GM10248 (cell line): ENCODE measurements at regions not wholly inside any gene's neighbourhood (a gene's known extent, or its start where the extent isn't known, plus 50 kb on each side); places are given as distances from the start of the nearest gene placed in this dataset.

Source experiments
- CTCF ChIA-PET: fragments of 300-600 bp; sonication (Branson Sonifier 250); formaldehyde crosslinking; extraction: SDS; loops from one replicate; lab custom pipeline; 2021; ENCODE audit warnings: antibody characterized with exemption; lab: Yijun Ruan, JAX
- POLR2A ChIA-PET: fragments of 350-650 bp; sonication (Branson Sonifier 250); formaldehyde crosslinking; extraction: SDS; loops from one replicate; lab custom pipeline; 2020; ENCODE audit warnings: antibody characterized with exemption; lab: Yijun Ruan, JAX
- DNase-seq: peaks from one replicate; pipeline ENCODE4 v3.0.0; 2012; ENCODE audit errors: extremely low spot score
- TF ChIP-seq, protein P1 (sequence below): IDR thresholded peaks from 2 replicates; pipeline ENCODE4 v1.5.1; 2012; ENCODE audit warnings: mild to moderate bottlenecking, low read depth; ENCODE audit errors: extremely low read depth, missing control alignments, control extremely low read depth

DNA sequence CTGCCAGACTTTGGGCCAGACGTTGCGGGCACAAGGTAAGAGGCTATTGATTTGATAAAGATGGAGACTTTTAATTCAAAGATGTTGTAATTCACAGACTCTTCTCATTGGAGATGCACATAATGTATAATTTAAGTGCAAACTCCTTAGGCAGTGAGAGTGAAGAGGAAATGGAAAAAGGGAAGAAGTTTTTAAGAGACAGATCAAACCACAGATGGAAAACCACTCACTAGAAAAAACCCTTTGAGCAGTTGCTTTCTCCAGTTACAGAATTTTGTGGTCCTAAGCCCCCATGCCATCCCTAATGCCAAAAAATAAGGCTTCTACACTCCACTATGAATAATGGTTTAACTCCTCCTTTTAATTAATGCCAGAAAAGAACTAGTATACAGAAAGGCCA, 977.1 kb upstream of the PRKX start:
- TF ChIP-seq, protein P1, sequence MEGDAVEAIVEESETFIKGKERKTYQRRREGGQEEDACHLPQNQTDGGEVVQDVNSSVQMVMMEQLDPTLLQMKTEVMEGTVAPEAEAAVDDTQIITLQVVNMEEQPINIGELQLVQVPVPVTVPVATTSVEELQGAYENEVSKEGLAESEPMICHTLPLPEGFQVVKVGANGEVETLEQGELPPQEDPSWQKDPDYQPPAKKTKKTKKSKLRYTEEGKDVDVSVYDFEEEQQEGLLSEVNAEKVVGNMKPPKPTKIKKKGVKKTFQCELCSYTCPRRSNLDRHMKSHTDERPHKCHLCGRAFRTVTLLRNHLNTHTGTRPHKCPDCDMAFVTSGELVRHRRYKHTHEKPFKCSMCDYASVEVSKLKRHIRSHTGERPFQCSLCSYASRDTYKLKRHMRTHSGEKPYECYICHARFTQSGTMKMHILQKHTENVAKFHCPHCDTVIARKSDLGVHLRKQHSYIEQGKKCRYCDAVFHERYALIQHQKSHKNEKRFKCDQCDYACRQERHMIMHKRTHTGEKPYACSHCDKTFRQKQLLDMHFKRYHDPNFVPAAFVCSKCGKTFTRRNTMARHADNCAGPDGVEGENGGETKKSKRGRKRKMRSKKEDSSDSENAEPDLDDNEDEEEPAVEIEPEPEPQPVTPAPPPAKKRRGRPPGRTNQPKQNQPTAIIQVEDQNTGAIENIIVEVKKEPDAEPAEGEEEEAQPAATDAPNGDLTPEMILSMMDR = no peak
- CTCF ChIA-PET = no interaction called here
- POLR2A ChIA-PET = no interaction called here

DNA sequence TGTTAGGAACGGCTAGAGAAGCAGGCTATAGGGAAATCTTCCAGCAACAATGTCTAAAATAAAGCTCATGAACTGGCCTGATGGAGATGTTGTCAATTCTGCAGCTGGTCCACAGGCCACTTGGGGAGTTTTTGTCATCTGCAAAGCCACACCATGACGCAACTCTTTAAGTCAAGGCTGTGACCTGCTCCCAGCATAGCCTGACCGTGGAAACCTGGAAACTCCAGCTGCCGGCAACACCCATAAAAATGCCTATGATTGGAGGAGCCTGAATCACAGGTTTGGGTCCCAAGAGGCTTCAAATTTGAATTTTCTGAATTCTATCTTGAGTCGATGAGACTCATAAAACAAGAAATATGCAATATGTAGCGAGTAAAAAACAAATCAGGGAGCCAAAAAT, 969.2 kb upstream of the PRKX start:
- TF ChIP-seq, protein P1 = no peak
- ChIA-PET CTCF (no interaction called here), POLR2A (no interaction called here)
- no peak for DNase-seq

More for the DNA sequence above, 977.1 kb upstream of the PRKX start:
- DNase-seq = no peak

DNA sequence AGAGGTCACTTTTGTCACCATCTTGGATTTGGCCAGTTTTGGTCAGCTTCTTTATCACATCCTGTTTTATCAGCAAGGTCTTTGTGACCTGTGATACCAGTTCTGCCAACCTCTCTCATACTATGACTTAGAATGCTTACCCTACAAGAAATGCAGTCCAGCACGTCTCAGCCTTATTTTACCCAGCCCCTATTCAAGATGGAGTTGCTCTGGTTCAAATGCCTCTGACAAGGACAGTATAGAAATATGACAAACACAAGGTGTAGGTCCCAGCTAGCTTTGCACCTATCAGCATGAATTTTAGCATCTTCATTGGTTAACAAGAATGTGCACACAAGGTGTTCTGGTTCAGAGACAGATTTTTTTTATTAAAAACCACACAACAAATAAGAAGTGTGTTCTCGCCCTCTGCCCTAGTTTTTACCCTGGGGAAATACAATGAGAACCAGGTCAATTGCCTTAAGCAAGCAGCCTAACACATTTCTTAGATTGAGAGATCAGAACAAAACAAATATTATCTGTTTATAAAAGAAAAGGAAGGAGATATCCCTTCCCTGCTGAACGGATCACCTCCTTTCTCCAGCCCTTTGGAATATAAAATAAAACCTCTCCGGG, 962.3 kb upstream of the PRKX start:
- POLR2A ChIA-PET = no interaction called here
- CTCF ChIA-PET = no interaction called here
- TF ChIP-seq, protein P1 = no peak
- DNase-seq = no peak

DNA sequence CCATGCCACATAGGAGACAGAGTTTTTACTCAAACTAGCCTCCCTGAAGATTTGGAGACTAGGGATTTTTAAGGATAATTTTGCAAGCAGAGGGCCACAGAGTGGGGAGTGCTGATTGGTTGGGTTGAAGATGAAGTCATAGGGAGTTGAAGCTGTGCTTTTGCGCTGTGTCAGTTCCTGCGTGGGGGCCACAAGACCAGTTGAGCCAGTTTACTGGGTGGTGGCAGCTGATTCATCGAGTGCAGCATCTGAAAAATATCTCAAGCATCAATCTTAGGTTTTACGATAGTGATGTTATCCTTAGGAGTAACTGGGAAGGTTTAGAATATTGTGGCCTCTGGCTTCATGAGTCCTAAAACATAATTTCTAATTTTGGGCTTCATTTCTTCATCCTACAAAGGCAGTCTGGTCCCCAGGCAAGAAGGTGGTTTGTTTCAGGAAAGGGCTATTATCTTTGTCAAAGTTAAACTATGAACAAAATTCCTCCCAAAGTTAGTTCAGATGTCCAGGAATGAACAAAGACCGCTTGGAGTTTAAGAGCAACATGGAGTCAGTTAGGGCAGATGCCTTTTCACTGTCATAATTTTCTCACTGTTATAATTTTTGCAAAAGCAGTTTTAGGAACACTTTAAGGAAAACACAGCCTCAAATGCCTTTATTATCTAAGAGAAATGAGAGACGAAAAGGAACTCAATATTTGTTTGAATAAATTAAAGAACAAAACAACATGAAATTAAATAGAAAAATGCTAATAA, 960.8 kb upstream of the PRKX start:
- ChIA-PET CTCF (no interaction called here), POLR2A (no interaction called here)
- TF ChIP-seq, protein P1 = no peak
- no peak for DNase-seq

DNA sequence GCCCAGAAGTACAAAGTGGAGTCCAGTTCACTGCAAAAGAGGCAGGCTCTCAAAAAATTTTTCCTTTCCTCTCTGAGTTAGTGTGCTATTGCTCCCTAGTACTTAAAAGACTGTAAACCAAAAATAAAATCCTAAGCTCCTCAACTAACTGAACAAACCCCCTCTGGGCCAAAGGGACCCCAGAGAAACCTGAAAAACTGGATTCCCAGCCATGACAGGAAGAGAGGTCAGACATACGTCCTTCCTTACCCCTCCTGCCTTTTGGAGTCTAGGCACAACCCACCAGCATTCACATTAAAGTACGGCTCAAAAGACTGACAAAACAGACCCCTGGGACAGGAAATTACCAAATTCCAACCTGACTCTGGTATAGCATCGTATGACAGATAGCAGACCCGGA, 957.9 kb upstream of the PRKX start:
- TF ChIP-seq, protein P1 = no peak
- DNase-seq = no peak
- CTCF ChIA-PET = interaction anchor here (1.1 kb wide), 1 partner anchor 59 kb away, joined by 3 read pairs; no protein-coding TSS in a partner anchor
- POLR2A ChIA-PET = no interaction called here

DNA sequence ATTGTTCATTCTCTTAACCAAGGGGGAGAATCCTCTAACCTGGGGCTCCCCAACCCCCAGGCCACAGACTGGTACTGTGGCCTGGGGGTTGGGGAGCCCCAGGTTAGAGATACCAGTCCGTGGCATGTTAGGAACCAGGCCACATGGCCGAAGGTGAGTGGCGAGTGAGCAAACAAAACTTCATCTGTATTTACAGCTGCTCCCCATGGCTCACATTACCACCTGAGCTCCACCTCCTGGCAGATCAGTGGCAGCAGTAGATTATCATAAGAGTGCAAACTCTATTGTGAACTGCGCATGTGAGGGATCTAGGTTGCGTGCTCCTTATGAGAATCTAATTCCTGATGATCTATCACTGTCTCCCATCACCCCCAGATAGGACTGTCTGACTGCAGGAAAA, 957.2 kb upstream of the PRKX start:
- ChIA-PET CTCF (interaction anchor here (1.1 kb wide), 1 partner anchor 58 kb away, joined by 3 read pairs; no protein-coding TSS in a partner anchor), POLR2A (no interaction called here)
- TF ChIP-seq, protein P1 = no peak
- no peak for DNase-seq
